Nephron progenitor cell (in vitro differentiated cells): ENCODE measurements at regions not wholly inside any gene's neighbourhood (a gene's known extent, or its start where the extent isn't known, plus 50 kb on each side); places are given as distances from the start of the nearest gene placed in this dataset.
A peak's percentile ranks its signal among the peaks of the same experiment; 100 is the strongest.
"Not testable (repeated sequence)": the region's sequence is repeated elsewhere in the genome, so short reads cannot be mapped to it uniquely, and the experiment has no call there.

Source experiments
- DNase-seq: peaks from one replicate; pipeline ENCODE4 v3.0.0; 2021
- H3K27ac Mint-ChIP-seq: 2 replicates; pipeline ENCODE4 v1.8.0; 2021; ENCODE audit warnings: mild to moderate bottlenecking, moderate library complexity, mixed read lengths
- H3K27me3 Mint-ChIP-seq: 2 replicates; pipeline ENCODE4 v1.8.0; 2021; ENCODE audit warnings: mild to moderate bottlenecking, low read depth, mixed read lengths; ENCODE audit not compliant: poor library complexity
- H3K36me3 Mint-ChIP-seq: 2 replicates; pipeline ENCODE4 v1.8.0; 2021; ENCODE audit warnings: low read depth, mixed read lengths
- H3K4me1 Mint-ChIP-seq: 2 replicates; pipeline ENCODE4 v1.8.0; 2021; ENCODE audit warnings: mixed read lengths
- H3K4me3 Mint-ChIP-seq: 2 replicates; pipeline ENCODE4 v1.8.0; 2021; ENCODE audit warnings: mild to moderate bottlenecking, moderate library complexity, mixed read lengths
- H3K9me3 Mint-ChIP-seq: 2 replicates; pipeline ENCODE4 v1.8.0; 2021; ENCODE audit warnings: mild to moderate bottlenecking, moderate library complexity, mixed read lengths
- CTCF ChIP-seq: fragments of 200-600 bp; sonication (generic); IDR thresholded peaks from 2 replicates; pipeline ENCODE4 v1.5.0; 2021; ENCODE audit warnings: antibody characterized with exemption

GRCh38 chr10:125231813-125232475, 71.6 kb upstream of the CTBP2 start:
- H3K4me1 Mint-ChIP-seq, result peaks cover 23% of the 10 kb centered on the region
- DNase-seq, result no peak
- H3K9me3 Mint-ChIP-seq, result peaks cover 7% of the 10 kb centered on the region
- no peaks in the 10 kb centered on the region for H3K27me3 Mint-ChIP-seq
- H3K4me3 Mint-ChIP-seq, result no peak overlapping the region
- no peak for TF ChIP-seq CTCF
- H3K27ac Mint-ChIP-seq, result no peak overlapping the region
- no peaks in the 10 kb centered on the region for H3K36me3 Mint-ChIP-seq

GRCh38 chr10:125231116-125231812, 70.9 kb upstream of the CTBP2 start:
- Mint-ChIP-seq H3K4me1 (peaks cover 28% of the 10 kb centered on the region), H3K4me3 (no peak overlapping the region), H3K27ac (no peak overlapping the region), H3K9me3 (peaks cover 2% of the 10 kb centered on the region), H3K27me3 (peaks cover 2% of the 10 kb centered on the region), H3K36me3 (no peaks in the 10 kb centered on the region)
- no peak for TF ChIP-seq CTCF
- DNase-seq, result peak; percentile 39

GRCh38 chr10:125230251-125230650, 69.9 kb upstream of the CTBP2 start:
- Mint-ChIP-seq H3K4me1 (peaks cover 38% of the 10 kb centered on the region), H3K27ac (no peak overlapping the region)
- TF ChIP-seq CTCF, result no peak

GRCh38 chr10:125228245-125228940, 68.0 kb upstream of the CTBP2 start:
- H3K27ac Mint-ChIP-seq, H3K9me3 Mint-ChIP-seq, H3K4me3 Mint-ChIP-seq: not testable (repeated sequence)

More at GRCh38 chr10:125230251-125230650, 69.9 kb upstream of the CTBP2 start:
- H3K27me3 Mint-ChIP-seq, result peaks cover 8% of the 10 kb centered on the region
- H3K4me3 Mint-ChIP-seq, result no peak overlapping the region
- H3K36me3 Mint-ChIP-seq, result no peaks in the 10 kb centered on the region
- no peak for DNase-seq
- H3K9me3 Mint-ChIP-seq, result no peaks in the 10 kb centered on the region

GRCh38 chr10:125227546-125227945, 67.2 kb upstream of the CTBP2 start:
- no peak for TF ChIP-seq CTCF
- DNase-seq, result no peak
- H3K9me3 Mint-ChIP-seq, result no peaks in the 10 kb centered on the region
- H3K4me1 Mint-ChIP-seq, result peaks cover 40% of the 10 kb centered on the region
- H3K27ac Mint-ChIP-seq, result no peak overlapping the region
- H3K27me3 Mint-ChIP-seq, result peaks cover 12% of the 10 kb centered on the region
- H3K4me3 Mint-ChIP-seq, result no peak overlapping the region
- H3K36me3 Mint-ChIP-seq, result no peaks in the 10 kb centered on the region

More at GRCh38 chr10:125228245-125228940, 68.0 kb upstream of the CTBP2 start:
- H3K36me3 Mint-ChIP-seq, DNase-seq: not testable (repeated sequence)
- Mint-ChIP-seq H3K4me1 (peaks cover 37% of the 10 kb centered on the region), H3K27me3 (peaks cover 12% of the 10 kb centered on the region)

- Mint-ChIP-seq H3K4me3 (no peak overlapping the region), H3K4me1 (peaks cover 42% of the 10 kb centered on the region)
- no peak for DNase-seq
Observed at GRCh38 chr10:125226823-125227222, 66.5 kb upstream of the CTBP2 start.

More at GRCh38 chr10:125226823-125227222, 66.5 kb upstream of the CTBP2 start:
- Mint-ChIP-seq H3K9me3 (no peaks in the 10 kb centered on the region), H3K27ac (no peak overlapping the region), H3K27me3 (peaks cover 12% of the 10 kb centered on the region), H3K36me3 (no peaks in the 10 kb centered on the region)
- TF ChIP-seq CTCF, result no peak
